Glutamatergic neuron (in vitro differentiated cells): ENCODE measurements at regions not wholly inside any gene's neighbourhood (a gene's known extent, or its start where the extent isn't known, plus 50 kb on each side); places are given as distances from the start of the nearest gene placed in this dataset.

Source experiments
- DNase-seq: peaks from one replicate; pipeline ENCODE4 v3.0.0; 2022
- H3K27ac Mint-ChIP-seq: one replicate; pipeline ENCODE4 v1.8.0; 2020; ENCODE audit warnings: mild to moderate bottlenecking, mixed read lengths, inconsistent platforms; ENCODE audit not compliant: unreplicated experiment
- H3K27me3 Mint-ChIP-seq: one replicate; pipeline ENCODE4 v1.8.0; 2020; ENCODE audit warnings: mild to moderate bottlenecking, moderate library complexity, mixed read lengths, inconsistent platforms; ENCODE audit not compliant: unreplicated experiment
- H3K36me3 Mint-ChIP-seq: one replicate; pipeline ENCODE4 v1.8.0; 2020; ENCODE audit warnings: mild to moderate bottlenecking, mixed read lengths, inconsistent platforms; ENCODE audit not compliant: unreplicated experiment
- H3K4me1 Mint-ChIP-seq: one replicate; pipeline ENCODE4 v1.8.0; 2020; ENCODE audit warnings: mild to moderate bottlenecking, low read depth, mixed read lengths, inconsistent platforms; ENCODE audit not compliant: unreplicated experiment
- H3K4me3 Mint-ChIP-seq: one replicate; pipeline ENCODE4 v1.8.0; 2020; ENCODE audit warnings: mild to moderate bottlenecking, mixed read lengths, inconsistent platforms; ENCODE audit not compliant: unreplicated experiment
- H3K9me3 Mint-ChIP-seq: one replicate; pipeline ENCODE4 v1.8.0; 2020; ENCODE audit warnings: mild to moderate bottlenecking, moderate library complexity, mixed read lengths, inconsistent platforms; ENCODE audit not compliant: unreplicated experiment
- CTCF ChIP-seq: fragments of 200-600 bp; sonication (generic); IDR thresholded peaks from one replicate; pipeline ENCODE4 v1.5.0; 2021; ENCODE audit not compliant: partially characterized antibody, unreplicated experiment

GRCh38 chr5:28927559-28928326 is 1889.4 kb upstream of the CDH9 start:
- Mint-ChIP-seq H3K27me3 (peaks cover 2% of the 10 kb centered on the region), H3K4me3 (no peak overlapping the region), H3K4me1 (no peaks in the 10 kb centered on the region), H3K36me3 (peaks cover 9% of the 10 kb centered on the region), H3K9me3 (peaks cover 7% of the 10 kb centered on the region), H3K27ac (no peak overlapping the region)
- DNase-seq = no peak
- no peak for TF ChIP-seq CTCF

GRCh38 chr5:28926422-28926821 is 1888.0 kb upstream of the CDH9 start:
- Mint-ChIP-seq H3K4me3 (no peak overlapping the region), H3K4me1 (no peaks in the 10 kb centered on the region), H3K36me3 (peaks cover 9% of the 10 kb centered on the region), H3K27me3 (peaks cover 2% of the 10 kb centered on the region), H3K27ac (no peak overlapping the region), H3K9me3 (peaks cover 7% of the 10 kb centered on the region)
- no peak for TF ChIP-seq CTCF
- DNase-seq = no peak

- no peaks in the 10 kb centered on the region for H3K36me3 Mint-ChIP-seq
- no peak overlapping the region for H3K4me3 Mint-ChIP-seq
- no peak overlapping the region for H3K27ac Mint-ChIP-seq
- H3K27me3 Mint-ChIP-seq = no peaks in the 10 kb centered on the region
- no peak for TF ChIP-seq CTCF
- peaks cover 1% of the 10 kb centered on the region for H3K4me1 Mint-ChIP-seq
- DNase-seq = no peak
- no peaks in the 10 kb centered on the region for H3K9me3 Mint-ChIP-seq
Observed at GRCh38 chr5:28917631-28918030, 1879.2 kb upstream of the CDH9 start.

GRCh38 chr5:28914297-28914696 is 1875.9 kb upstream of the CDH9 start:
- Mint-ChIP-seq H3K4me1 (peaks cover 1% of the 10 kb centered on the region), H3K4me3 (no peak overlapping the region), H3K27ac (no peak overlapping the region), H3K27me3 (no peaks in the 10 kb centered on the region), H3K36me3 (no peaks in the 10 kb centered on the region), H3K9me3 (no peaks in the 10 kb centered on the region)
- no peak for DNase-seq
- no peak for TF ChIP-seq CTCF

GRCh38 chr5:28903643-28904042 is 1865.3 kb upstream of the CDH9 start:
- TF ChIP-seq CTCF = no peak
- Mint-ChIP-seq H3K27ac (no peak overlapping the region), H3K36me3 (no peaks in the 10 kb centered on the region), H3K4me1 (no peaks in the 10 kb centered on the region), H3K4me3 (no peak overlapping the region), H3K9me3 (no peaks in the 10 kb centered on the region), H3K27me3 (no peaks in the 10 kb centered on the region)
- no peak for DNase-seq
